ENCODE measurements at regions not wholly inside any gene's neighbourhood (a gene's known extent, or its start where the extent isn't known, plus 50 kb on each side); places are given as distances from the start of the nearest gene placed in this dataset.
"Not testable (repeated sequence)": the region's sequence is repeated elsewhere in the genome, so short reads cannot be mapped to it uniquely, and the experiment has no call there.

DNA sequence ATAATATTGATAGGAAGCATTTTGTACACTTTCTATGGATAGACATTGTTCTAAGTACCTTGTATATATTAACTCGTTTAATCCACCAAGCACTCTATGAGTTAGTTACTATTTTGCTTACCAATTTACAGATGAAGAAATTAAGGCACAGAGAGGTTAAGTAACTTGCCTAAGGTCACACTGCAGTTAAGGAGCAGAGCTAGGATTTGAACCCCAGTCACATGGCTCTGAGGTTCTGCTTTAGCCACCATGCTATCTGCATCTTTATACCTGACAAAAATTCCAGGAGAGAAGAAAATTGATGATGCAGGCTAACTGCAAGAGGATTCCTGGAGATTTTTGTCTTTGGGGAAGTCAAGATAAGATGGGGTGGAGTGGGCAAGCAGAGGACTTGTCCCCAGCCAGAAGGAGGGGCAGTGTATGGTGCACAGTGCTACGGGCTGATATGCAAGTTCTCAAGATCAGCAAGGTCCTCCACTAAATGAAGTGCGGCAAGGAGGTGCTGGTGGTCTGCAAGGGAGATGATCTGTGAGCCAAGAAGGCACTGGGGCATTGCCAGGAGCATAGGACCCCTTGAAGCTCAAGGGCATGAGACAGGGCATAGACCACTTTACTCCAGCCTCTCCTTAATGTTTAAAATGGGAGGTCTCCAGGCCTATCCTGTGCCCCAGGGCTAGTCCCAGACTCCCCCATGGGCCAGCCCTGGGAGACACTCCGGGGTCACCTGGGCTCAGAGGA, 430.6 kb downstream of the RPS24 start:
- Histone ChIP-seq H3K27ac (no peak overlapping the region), H3K4me2 (no peak overlapping the region), H3K27me3 (no peaks in the 10 kb centered on the region), H4K20me1 (no peaks in the 10 kb centered on the region), H3K9ac (no peak overlapping the region), H3K9me3 (replicated peaks in 1 of 11) (peaks cover 0 to 14% (median 7%) of the 10 kb centered on the region in 11 experiments; a peak in 10 of 22 replicates), H3K36me3 (no peaks in the 10 kb centered on the region), H3K4me1 (no peaks in the 10 kb centered on the region), H3K4me3 (no peak overlapping the region)
- no peak for TF ChIP-seq Cebpa-rat (IDR thresholded peaks at IDR 0.05)

DNA sequence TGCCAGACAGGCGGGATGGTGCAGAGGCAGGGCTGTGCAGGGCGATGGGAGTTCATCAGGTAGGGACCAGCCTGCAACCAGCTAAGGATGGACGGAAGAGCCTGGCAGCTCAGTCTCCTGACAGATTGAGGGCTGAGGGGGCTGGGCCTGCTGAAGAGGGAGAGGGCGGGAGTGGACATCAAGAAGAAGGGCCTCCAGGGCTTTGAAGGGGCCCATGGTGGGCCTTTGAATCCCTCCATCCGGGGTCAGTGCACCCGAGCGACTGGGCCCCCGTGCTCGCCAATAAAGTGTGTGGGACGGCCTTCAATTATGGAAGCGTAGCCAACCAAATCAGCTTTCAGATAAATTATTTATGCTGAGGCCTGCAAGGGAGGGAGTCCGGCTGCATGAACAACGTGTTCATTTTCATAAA, 431.2 kb downstream of the RPS24 start:
- Histone ChIP-seq H3K27ac (no peak overlapping the region), H4K20me1 (no peaks in the 10 kb centered on the region)
- no peak for TF ChIP-seq Cebpa-rat (IDR thresholded peaks at IDR 0.05)

DNA sequence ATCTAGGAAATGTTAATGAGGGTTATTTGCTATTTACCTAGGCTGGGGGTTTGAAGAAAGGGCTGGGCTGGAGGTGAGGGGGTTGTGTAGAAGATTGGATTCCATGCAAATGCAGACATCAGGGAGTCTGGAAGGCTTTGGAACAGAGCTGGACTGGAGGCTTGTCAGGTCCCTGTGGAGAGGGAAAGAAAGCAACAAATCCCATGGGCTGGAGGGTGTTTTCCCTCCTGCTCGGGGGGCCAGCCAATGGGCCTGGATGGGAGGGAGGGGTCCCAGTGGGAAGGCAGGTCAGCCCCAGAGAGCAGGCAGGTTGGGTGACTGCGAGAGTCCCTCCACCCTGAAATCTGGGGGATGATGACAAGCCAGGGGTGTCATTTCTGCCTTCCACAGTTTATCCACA, 431.8 kb downstream of the RPS24 start:
- H3K9me3 ChIP-seq (replicated peaks in 1 of 11), result peaks cover 0 to 21% (median 7%) of the 10 kb centered on the region in 11 experiments; a peak in 11 of 22 replicates
- H3K27me3 ChIP-seq, result no peaks in the 10 kb centered on the region
- no peaks in the 10 kb centered on the region for H3K36me3 ChIP-seq
- H4K20me1 ChIP-seq, result no peaks in the 10 kb centered on the region
- H3K4me3 ChIP-seq, result no peak overlapping the region
- no peak overlapping the region for H3K9ac ChIP-seq
- H3K4me1 ChIP-seq, result no peaks in the 10 kb centered on the region
- no peak overlapping the region for H3K4me2 ChIP-seq
- H3K27ac ChIP-seq, result no peak overlapping the region
- TF ChIP-seq Cebpa-rat (IDR thresholded peaks at IDR 0.05), result no peak

More for the DNA sequence above, 431.2 kb downstream of the RPS24 start:
- H3K9me3 ChIP-seq (replicated peaks in 1 of 11), result peaks cover 0 to 16% (median 7%) of the 10 kb centered on the region in 11 experiments; a peak in 11 of 22 replicates
- H3K4me3 ChIP-seq, result no peak overlapping the region
- H3K9ac ChIP-seq, result no peak overlapping the region
- H3K36me3 ChIP-seq, result no peaks in the 10 kb centered on the region
- no peaks in the 10 kb centered on the region for H3K4me1 ChIP-seq
- H3K4me2 ChIP-seq, result no peak overlapping the region
- H3K27me3 ChIP-seq, result no peaks in the 10 kb centered on the region

DNA sequence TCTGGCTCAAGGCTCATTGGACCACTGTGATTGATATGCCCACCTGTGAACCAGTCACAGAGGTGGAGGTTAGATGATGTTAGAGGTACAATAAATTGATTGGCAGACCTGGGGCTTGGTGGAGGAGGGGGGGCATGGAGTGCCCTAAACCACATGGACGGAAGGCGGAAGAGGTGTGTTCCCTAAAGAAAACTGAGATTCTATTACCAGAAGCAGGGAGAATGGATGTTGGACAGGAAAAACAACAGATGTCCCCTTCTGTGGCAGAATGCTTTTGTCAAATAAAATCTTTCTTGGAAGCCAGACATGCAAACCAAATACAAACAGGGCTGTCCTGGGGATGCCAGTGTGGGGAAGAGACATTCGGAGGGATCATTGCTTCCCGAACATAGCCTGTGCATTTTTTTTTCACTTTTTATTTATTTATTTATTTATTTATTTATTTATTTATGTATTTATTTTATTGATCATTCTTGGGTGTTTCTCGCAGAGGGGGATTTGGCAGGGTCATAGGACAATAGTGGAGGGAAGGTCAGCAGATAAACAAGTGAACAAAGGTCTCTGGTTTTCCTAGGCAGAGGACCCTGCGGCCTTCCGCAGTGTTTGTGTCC, 433.9 kb downstream of the RPS24 start:
- 0 out of 20 replicates have a peak, but pooled peaks cover 0 to 4% (median 0%) of the 10 kb centered on the region in 10 experiments for H3K4me1 ChIP-seq
- H3K9ac ChIP-seq, result no peak overlapping the region
- no peak overlapping the region for H3K27ac ChIP-seq
- no peaks in the 10 kb centered on the region; a peak in 1 of 22 replicates for H4K20me1 ChIP-seq
- H3K4me3 ChIP-seq, result no peak overlapping the region
- H3K9me3 ChIP-seq (replicated peaks in 1 of 11), result peaks cover 0 to 21% (median 7%) of the 10 kb centered on the region in 11 experiments; a peak in 11 of 22 replicates
- TF ChIP-seq Cebpa-rat (IDR thresholded peaks at IDR 0.05), result no peak
- no peaks in the 10 kb centered on the region for H3K36me3 ChIP-seq
- H3K27me3 ChIP-seq, result no peaks in the 10 kb centered on the region
- no peak overlapping the region for H3K4me2 ChIP-seq

DNA sequence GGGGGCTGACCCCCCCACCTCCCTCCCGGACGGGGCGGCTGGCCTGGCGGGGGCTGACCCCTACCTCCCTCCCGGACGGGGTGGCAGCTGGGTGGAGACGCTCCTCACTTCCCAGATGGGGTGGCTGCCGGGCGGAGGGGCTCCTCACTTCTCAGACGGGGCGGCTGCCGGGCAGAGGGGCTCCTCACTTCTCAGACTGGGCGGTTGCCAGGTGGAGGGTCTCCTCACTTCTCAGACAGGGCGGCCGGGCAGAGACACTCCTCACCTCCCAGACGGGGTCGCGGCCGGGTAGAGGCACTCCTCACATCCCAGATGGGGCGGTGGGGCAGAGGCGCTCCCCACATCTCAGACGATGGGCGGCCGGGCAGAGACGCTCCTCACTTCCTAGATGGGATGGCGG, 435.1 kb downstream of the RPS24 start:
- peaks cover 0 to 21% (median 7%) of the 10 kb centered on the region in 11 experiments; a peak in 11 of 22 replicates for H3K9me3 ChIP-seq (replicated peaks in 1 of 11)
- not testable (repeated sequence) for H3K4me1 ChIP-seq

DNA sequence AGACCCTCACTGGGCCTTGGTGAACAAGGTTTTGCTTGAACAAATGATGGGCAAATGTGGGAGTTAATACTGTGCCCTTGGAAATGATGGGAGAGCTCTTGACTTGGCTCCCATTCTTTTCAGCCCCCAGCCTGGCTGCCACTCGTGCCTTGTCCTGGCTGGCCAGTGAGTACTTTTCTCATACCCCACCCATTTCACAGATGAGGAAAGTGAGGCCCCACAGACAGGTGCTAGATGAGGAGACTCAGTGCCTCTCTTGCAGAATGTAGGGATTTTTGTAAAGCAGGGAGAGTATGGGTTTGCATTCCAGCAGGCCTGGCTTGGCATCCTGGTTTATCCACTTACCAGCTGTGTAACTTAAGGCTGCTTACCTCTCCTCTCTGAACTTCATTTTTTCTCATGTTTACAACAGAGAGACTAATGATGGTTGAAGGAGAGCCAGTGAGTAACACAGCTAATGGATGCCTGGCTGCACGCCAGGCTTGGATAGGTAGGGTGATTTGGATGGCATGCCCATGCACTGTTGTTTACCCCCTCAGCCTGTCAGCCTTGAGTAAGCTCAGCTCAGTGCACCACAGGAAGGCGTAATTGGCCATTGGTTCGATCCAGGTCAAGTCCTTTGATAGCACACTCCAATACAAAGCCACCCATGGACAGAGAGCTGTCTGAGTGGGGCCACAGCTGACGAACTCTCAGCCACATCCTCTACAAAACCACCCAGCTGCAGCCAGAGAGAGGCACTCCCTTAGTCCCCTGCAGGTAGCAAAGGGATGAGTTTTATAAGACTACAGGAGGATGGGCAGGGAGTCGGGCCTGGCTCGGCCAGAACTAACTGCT, 436.8 kb downstream of the RPS24 start:
- H3K4me1 ChIP-seq, result 0 out of 20 replicates have a peak, but pooled peaks cover 0 to 4% (median 0%) of the 10 kb centered on the region in 10 experiments
- no peaks in the 10 kb centered on the region; a peak in 1 of 22 replicates for H4K20me1 ChIP-seq
- peaks cover 0 to 21% (median 7%) of the 10 kb centered on the region in 11 experiments; a peak in 11 of 22 replicates for H3K9me3 ChIP-seq (replicated peaks in 1 of 11)
- no peak overlapping the region for H3K4me3 ChIP-seq
- H3K27me3 ChIP-seq, result no peaks in the 10 kb centered on the region
- no peak overlapping the region for H3K4me2 ChIP-seq
- H3K36me3 ChIP-seq, result no peaks in the 10 kb centered on the region
- H3K9ac ChIP-seq, result no peak overlapping the region
- TF ChIP-seq Cebpa-rat (IDR thresholded peaks at IDR 0.05), result no peak
- no peak overlapping the region for H3K27ac ChIP-seq

More for the DNA sequence above, 435.1 kb downstream of the RPS24 start:
- H3K36me3 ChIP-seq, H3K27me3 ChIP-seq, H3K27ac ChIP-seq, H3K9ac ChIP-seq, H3K4me3 ChIP-seq, H4K20me1 ChIP-seq, H3K4me2 ChIP-seq: not testable (repeated sequence)

DNA sequence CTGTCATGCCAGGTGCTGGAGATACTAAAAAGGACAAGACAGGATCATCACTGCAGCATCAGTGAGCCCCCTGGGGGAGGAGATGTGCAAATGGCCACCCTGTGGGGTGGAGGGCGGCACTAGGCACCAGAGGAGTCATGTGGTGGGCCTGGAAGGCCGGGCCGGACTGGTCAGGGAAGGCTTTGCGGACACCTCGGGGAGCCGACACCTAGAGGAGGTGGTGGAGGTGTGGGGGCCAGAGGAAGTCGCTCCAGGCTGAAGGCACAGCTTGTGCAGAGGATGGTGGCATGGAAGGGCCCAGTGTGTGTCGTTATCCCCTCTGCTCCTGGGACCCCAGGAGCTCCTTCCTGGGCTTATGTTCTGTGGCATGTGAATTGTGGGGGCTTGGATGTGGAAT, 437.7 kb downstream of the RPS24 start:
- no peaks in the 10 kb centered on the region for H3K27me3 ChIP-seq
- no peak overlapping the region for H3K4me3 ChIP-seq
- no peak overlapping the region for H3K27ac ChIP-seq
- H3K9me3 ChIP-seq (replicated peaks in 1 of 11), result peaks cover 0 to 21% (median 7%) of the 10 kb centered on the region in 11 experiments; a peak in 11 of 22 replicates
- H3K36me3 ChIP-seq, result no peaks in the 10 kb centered on the region
- no peaks in the 10 kb centered on the region; a peak in 1 of 22 replicates for H4K20me1 ChIP-seq
- no peak for TF ChIP-seq Cebpa-rat (IDR thresholded peaks at IDR 0.05)
- 0 out of 20 replicates have a peak, but pooled peaks cover 0 to 4% (median 0%) of the 10 kb centered on the region in 10 experiments for H3K4me1 ChIP-seq
- no peak overlapping the region for H3K4me2 ChIP-seq
- H3K9ac ChIP-seq, result no peak overlapping the region

DNA sequence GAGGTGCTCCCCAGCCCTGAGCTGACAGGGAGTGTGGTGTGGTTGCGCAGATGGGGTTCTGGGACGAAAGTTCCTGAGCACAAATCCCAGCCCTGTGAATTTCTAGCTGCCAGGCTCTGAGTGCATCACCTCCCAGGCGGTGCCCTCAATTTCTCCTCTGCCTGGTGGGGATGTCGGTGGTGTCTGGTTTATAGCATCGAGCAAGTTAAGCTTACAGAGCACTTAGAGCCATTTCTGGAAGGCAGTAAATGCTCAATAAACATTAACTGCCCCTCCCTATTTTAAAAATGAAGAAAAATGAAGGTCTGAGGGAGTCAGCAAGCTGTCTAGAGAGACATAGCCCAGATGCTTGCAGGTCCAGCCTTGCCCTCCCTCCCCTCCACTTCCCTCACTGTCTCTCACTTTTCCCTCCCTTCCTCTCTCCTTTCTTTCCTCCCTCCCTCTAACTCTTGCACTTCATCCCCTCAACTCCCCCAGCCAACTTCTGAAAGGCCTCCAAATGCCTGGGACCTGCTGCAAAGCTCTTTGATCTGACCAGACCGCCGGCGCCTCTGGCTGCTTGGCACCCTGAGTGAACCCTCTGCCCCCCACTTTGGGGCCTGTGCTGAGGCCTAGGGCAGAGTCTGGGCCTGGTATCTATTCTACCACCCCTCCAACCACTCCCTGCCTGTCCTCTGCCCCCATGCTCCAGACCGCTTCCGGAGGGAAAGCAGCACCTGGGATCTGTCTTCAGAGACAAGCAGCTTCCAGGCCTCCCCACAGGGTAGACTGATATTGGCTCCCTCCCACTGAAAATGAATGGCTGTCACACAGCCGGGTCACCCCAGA, 438.3 kb downstream of the RPS24 start:
- peaks cover 0 to 21% (median 7%) of the 10 kb centered on the region in 11 experiments; a peak in 11 of 22 replicates for H3K9me3 ChIP-seq (replicated peaks in 1 of 11)
- 0 out of 20 replicates have a peak, but pooled peaks cover 0 to 4% (median 0%) of the 10 kb centered on the region in 10 experiments for H3K4me1 ChIP-seq
- TF ChIP-seq Cebpa-rat (IDR thresholded peaks at IDR 0.05), result no peak
- no peak overlapping the region for H3K4me2 ChIP-seq
- no peak overlapping the region for H3K9ac ChIP-seq
- no peaks in the 10 kb centered on the region for H3K27me3 ChIP-seq
- no peak overlapping the region for H3K27ac ChIP-seq
- H4K20me1 ChIP-seq, result no peaks in the 10 kb centered on the region; a peak in 1 of 22 replicates
- no peaks in the 10 kb centered on the region for H3K36me3 ChIP-seq
- no peak overlapping the region for H3K4me3 ChIP-seq

Measured in BLaER1 treated with 17β-estradiol and CSF1 and Interleukin-3, amounts not matched to agents 10 nM and 100 nM (cell line).